GOT3 (cell line): ENCODE measurements at regions not wholly inside any gene's neighbourhood (a gene's known extent, or its start where the extent isn't known, plus 50 kb on each side); places are given as distances from the start of the nearest gene placed in this dataset.

Experiments
- DNase-seq: peaks from one replicate; lab custom pipeline; 2025; ENCODE audit warnings: mixed read lengths; lab: John Stamatoyannopoulos, UW

- no peak for DNase-seq
These were observed 93.2 kb upstream of the PKDCC start for GRCh38 chr2:41954304-41955291.

GRCh38 chr2:41955316-41956043, 92.3 kb upstream of the PKDCC start:
- no peak for DNase-seq

DNA sequence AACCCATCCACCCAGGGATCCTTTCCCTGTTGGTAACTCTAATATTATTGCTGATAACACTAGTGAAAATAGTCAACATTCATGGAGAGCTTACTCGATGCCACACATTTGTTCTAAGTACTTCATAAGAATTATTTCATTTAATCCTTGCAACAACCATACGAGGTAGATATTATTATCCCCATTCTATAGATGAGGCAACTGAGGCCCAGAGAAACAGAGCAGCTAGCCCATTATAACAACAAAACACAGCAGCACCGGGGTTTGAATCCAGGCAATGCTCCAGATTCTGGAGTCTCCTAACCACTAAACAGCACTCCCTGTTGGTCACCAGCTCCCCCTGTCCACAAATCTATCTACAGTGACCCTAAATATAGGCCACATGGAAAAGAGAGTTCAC, 90.4 kb upstream of the PKDCC start:
- DNase-seq, result no peak

DNA sequence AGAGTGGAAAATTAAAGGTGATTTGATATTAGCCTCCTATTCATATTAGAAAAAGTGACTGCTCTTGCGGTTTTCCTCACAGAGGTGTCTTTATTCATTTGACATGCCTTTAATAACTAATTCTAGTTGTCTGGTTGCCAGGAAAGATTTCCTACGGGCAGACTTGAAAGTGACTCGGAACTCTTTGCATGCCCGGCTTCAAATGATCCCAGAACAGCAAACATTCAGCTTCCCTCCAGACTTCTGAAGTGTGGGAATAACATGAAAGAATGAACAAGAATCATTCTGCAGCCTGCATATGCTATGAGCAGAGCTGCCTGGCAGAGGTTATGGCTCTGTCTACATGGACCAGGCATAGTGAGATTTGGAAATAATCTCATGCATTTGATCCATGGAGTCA, 89.6 kb upstream of the PKDCC start:
- no peak for DNase-seq

- no peak for DNase-seq
These were observed 89.0 kb upstream of the PKDCC start for GRCh38 chr2:41958775-41959174.

DNA sequence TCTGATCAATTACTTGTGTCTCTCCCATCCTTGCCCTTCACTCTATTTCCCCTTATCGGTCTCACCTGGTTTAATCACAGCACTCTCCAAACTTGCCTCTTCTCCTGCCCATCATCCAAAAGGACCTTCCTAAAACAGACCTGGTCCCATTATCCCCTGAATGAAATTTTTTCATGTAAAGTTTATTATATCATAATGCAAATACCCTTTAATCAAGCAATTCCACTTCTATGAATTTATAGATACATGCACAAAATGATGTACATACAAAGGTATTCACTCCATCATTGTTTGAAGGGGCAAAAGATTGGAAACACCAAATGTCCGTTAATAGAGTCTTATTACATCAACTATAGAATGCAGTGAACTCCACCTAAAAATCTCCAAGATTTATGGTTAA, 88.1 kb upstream of the PKDCC start:
- no peak for DNase-seq

GRCh38 chr2:41962922-41963622, 84.7 kb upstream of the PKDCC start:
- no peak for DNase-seq

DNA sequence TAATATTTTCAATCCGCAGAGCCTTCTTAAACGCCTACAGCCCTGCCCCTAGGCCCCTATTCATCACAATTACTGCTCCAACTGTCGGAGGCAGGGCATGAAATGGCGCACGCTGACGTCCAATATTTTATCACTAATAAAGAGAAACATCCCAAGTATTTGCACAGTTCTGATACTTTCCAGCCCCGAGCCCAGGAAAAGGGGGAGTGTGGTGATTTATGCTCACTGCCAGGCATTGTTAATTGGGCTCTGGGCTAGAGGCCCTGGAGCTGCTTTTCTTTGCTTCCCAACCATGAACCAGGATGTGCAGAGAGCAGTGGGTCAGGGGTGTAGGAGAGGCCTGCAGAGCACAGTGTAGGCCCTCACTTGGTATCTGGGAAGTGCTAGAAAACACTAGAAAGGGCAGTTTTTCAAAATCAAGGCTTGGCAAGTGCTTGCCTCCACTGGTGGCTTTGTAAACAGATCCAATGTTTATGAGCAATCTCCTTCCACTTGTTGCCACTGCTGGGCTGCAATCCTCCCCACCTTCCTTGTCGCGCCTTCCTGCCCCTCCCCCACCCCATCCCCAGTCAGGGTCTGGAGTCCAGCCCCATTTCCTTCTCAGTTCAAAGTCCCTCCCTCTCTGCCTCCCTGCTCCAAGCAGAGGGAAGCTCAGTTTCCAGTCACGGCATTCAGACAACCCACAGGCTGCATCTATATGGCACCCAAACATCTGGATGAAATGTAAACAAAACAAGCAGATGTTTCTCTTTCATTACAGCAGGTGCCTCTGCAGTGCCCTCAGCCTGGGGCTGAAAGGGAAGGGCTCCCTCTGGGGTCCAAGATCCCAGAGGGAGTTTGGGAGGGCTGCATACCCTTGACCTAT, 83.9 kb upstream of the PKDCC start:
- no peak for DNase-seq

DNA sequence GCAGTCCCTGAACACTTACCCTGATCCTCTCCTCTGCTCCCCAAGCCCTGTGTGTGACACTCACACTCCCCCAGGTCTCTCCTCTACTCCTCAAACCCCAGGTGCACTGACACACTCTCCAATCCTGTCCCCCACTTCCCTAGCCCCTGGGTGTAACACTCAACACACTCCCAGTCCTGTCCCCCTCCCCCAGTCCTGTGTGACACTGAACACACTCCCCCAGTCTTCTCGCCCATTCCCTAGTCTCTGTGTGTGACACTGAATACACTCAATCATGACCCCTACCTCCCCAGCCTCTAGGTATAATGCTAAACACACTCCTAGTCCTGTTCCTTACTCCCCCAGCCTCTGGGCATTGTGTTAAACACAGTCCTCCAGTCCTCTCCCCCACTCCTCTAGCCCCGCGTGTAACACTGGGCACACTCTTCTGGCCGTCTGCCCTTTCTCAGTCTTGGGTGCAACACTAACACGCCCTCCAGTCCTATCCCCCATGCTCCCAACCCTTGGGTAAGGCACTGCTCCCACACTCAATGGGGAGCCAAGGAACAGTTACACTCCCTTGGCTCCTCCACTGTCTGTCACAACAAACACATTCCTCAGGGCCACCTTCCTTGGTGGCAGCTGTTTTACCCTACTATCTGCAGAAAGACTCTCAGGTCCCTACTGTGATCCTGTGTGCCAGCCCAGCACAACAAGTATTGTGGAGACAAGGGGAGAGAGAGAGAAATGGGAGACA, 82.5 kb upstream of the PKDCC start:
- DNase-seq, result no peak

- no peak for DNase-seq
These were observed 81.9 kb upstream of the PKDCC start for GRCh38 chr2:41965909-41966295.

GRCh38 chr2:41966431-41966893, 81.4 kb upstream of the PKDCC start:
- peak; percentile 37 for DNase-seq

DNA sequence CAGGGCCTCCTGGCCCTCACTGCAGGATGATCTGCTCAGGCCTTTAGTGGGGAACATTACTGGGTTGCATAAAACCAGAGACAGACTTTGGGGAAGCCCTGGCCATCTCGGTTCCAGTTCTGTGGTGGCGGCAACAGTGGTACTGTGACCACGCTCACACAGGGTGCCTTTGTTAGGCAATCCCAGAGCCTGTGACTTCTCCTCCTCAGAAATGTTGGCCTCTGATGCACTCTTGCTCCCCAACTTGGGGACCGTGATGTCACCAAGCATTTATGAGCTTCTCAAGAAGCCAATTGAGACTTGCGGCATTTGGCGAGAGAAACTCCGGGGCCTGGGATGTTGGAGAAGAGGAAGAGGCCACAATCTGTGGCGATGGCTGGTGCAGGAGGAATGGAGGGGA, 80.9 kb upstream of the PKDCC start:
- DNase-seq, result no peak

DNA sequence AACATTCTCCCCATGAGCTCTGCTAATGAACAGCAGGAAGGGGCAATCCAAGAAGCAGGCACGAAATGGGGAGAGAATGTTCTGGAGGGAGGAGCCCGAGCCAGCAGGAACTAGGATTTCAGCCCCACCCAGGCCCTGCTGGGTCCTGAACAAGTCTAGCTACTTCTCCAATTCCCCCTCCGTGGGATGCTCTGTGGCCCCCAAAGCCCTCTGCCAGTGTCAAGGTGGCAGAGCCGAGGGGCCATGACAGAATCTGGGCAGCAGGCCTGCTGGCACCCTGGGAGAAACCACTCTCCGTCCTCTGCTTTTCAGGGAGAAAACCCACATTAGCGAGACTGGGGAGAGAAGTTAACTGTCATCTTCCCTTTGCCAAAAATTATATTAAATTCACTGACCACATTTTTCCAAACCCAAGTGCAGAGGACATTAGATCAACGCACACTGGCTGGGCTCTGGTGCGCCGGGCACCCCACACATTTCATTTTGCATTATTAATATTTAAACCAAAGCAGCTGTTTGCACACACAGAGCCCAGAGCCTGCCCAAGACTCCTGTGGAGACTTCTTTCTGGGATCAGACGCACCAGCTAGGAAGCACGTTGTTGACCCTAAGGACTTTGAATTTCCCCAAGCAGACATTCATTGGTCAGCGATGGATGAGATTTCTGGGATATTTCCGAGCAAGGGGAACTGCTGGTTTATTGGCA, 80.2 kb upstream of the PKDCC start:
- DNase-seq, result no peak

- DNase-seq, result no peak
These were observed 79.6 kb upstream of the PKDCC start for GRCh38 chr2:41968182-41968578.

GRCh38 chr2:41970988-41971660, 76.7 kb upstream of the PKDCC start:
- DNase-seq, result no peak

DNA sequence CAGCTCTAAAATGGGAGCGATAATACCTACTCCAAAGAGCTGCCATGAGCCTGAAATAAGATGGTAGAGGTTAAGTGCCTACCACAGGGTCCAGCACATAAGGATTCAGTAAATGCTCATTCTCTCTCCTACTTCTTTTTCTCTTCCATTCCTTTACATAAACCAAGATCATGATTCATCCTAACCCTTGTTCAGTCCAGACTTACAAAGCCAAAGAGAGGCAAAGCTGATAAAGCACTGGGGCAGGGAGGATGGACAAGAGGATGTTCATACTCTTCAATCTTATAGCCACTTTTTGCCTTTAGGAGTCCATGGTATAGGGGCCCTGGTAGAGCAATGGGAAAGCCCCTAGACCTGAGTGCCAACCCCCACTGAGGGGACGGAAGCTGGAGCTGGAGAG, 75.6 kb upstream of the PKDCC start:
- no peak for DNase-seq

DNA sequence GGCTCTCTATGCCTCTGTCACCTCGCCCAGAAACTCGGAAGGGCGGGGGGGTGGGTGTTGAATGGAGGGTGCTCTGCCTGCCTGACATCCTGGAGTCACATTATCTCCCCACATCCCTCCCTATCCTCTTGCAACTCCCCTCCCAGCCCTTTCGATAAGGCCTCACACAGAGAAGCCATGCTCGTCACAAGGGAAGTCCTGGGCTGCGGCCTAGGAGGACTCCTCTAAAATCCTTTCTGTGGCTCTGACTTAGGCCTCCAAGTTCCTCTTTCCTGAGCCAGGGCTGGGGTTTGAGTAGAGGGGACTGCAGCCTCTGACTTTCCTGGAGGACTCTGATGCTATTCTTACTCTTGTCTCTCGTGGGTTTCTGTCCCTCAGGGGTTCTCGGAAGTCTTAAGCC, 75.0 kb upstream of the PKDCC start:
- no peak for DNase-seq

GRCh38 chr2:41973871-41974270, 74.0 kb upstream of the PKDCC start:
- DNase-seq, result no peak

DNA sequence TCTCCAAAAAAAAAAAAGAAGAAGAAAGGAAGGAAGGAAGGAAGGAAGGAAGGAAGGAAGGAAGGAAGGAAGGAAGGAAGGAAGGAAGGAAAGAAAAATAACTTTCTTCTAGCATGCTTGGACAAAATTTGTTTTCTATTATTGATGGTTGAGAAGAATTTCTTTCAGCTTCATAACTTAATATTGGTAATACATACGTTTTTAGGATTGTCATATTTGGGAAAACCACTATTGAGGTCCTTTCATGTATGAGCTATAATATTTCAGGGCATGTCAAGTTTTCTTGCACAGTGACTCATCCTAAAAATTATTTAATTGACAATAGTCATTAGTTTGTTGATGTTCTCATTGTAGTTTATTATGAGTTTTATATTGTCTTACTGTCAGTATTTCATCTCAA, 66.4 kb upstream of the PKDCC start:
- no peak for DNase-seq
